NT2/D1 (cell line): ENCODE measurements at regions not wholly inside any gene's neighbourhood (a gene's known extent, or its start where the extent isn't known, plus 50 kb on each side); places are given as distances from the start of the nearest gene placed in this dataset.

Source experiments
- DNase-seq: peaks from one replicate; pipeline ENCODE4 v3.0.0-alpha.2; 2011; ENCODE audit warnings: low read depth, low spot score
- H3K27me3 ChIP-seq: 2 replicates; pipeline ENCODE4 v1.6.0; 2011; ENCODE audit warnings: mild to moderate bottlenecking; ENCODE audit not compliant: insufficient read length, insufficient read depth
- H3K36me3 ChIP-seq: 2 replicates; pipeline ENCODE4 v1.6.1; 2011; ENCODE audit warnings: mild to moderate bottlenecking, low read length, mixed read lengths; ENCODE audit not compliant: insufficient read depth, insufficient read length
- H3K4me1 ChIP-seq: 2 replicates; pipeline ENCODE4 v1.5.1; 2011; ENCODE audit not compliant: insufficient read depth, insufficient read length
- H3K4me3 ChIP-seq: 2 replicates; pipeline ENCODE4 v1.5.1; 2011; ENCODE audit warnings: low read depth; ENCODE audit not compliant: insufficient read length
- H3K9ac ChIP-seq: 2 replicates; pipeline ENCODE4 v1.6.0; 2011; ENCODE audit warnings: low read depth; ENCODE audit not compliant: insufficient read length
- H3K9me3 ChIP-seq: 2 replicates; pipeline ENCODE4 v1.5.1; 2011; ENCODE audit warnings: mild to moderate bottlenecking, low read length; ENCODE audit not compliant: insufficient read depth
- SUZ12 ChIP-seq: IDR thresholded peaks from 2 replicates; pipeline ENCODE4 v1.6.1; 2011; ENCODE audit not compliant: insufficient read length, insufficient read depth; ENCODE audit errors: extremely low read depth
- YY1 ChIP-seq: IDR thresholded peaks from 2 replicates; pipeline ENCODE4 v1.6.1; 2011; ENCODE audit not compliant: insufficient read length, insufficient read depth
- ZNF274 ChIP-seq: IDR thresholded peaks from 2 replicates; pipeline ENCODE4 v1.6.1; 2011; ENCODE audit warnings: mild to moderate bottlenecking, low read depth, low read length

DNA sequence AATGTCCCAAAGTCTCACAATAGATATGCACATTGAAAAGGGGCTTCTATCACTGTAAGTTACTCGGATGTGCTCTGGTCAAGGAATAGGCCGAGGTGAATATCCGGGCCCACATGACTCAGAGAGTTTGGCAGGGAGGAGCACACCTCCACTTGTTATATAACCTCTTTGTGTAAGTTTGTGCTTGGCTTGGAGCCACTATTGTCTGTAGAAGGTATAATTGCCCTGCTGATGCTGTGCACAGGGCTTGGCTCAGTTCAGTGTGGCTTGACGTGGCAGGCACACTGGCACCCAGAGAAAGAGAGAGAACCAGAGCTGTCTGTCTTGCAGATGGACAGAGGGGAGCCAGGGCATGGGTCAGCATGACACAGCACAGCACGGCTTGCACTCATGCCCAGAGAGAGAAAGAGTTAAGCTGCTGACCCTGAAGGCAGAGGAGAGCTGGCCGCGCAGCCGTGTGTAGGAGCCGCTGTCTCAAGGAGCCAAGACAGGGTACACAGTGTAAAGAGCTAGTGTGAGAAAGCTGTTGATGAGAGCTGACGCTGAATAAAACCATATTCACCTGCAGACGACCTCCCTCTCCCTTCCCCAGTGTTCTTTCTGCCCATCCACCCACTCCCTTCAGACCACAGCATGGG, 482.5 kb downstream of the C6orf118 start:
- Histone ChIP-seq H3K9me3 (no peaks in the 10 kb centered on the region), H3K4me1 (no peaks in the 10 kb centered on the region), H3K27me3 (no peaks in the 10 kb centered on the region), H3K36me3 (no peaks in the 10 kb centered on the region), H3K9ac (no peak overlapping the region), H3K4me3 (no peak overlapping the region)
- DNase-seq = no peak
- TF ChIP-seq YY1 = no peak
- TF ChIP-seq ZNF274 = no peak
- no peak for TF ChIP-seq SUZ12

DNA sequence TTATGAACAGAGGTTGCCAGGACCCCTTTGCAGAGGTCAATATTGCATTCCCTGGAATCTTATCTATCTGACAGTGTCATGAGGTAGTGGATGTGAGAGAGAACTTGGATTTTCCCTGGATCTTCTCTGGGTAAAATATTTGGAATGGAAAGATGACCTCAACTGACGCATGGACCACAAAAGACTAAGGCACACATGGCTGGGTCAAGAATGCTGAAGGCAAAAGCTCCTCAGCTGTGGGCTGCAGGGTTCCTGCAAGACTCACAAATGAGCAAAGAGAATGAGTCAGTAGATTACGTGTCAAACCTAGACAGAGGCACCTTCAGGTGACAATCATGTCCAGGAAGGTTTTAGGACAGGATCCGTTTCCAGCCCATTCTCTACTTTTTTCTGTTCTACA, 484.0 kb downstream of the C6orf118 start:
- Histone ChIP-seq H3K4me3 (no peak overlapping the region), H3K9ac (no peak overlapping the region), H3K9me3 (no peaks in the 10 kb centered on the region), H3K36me3 (no peaks in the 10 kb centered on the region), H3K4me1 (no peaks in the 10 kb centered on the region), H3K27me3 (no peaks in the 10 kb centered on the region)
- TF ChIP-seq YY1 (no peak), SUZ12 (no peak), ZNF274 (no peak)
- DNase-seq = no peak

- TF ChIP-seq YY1 (no peak), ZNF274 (no peak), SUZ12 (no peak)
- no peaks in the 10 kb centered on the region for H3K9me3 ChIP-seq
- no peak overlapping the region for H3K4me3 ChIP-seq
- H3K36me3 ChIP-seq = no peaks in the 10 kb centered on the region
- no peak overlapping the region for H3K9ac ChIP-seq
- no peaks in the 10 kb centered on the region for H3K4me1 ChIP-seq
- no peaks in the 10 kb centered on the region for H3K27me3 ChIP-seq
- DNase-seq = no peak
These were observed 491.7 kb downstream of the C6orf118 start for GRCh38 chr6:164817662-164818061.

- TF ChIP-seq ZNF274 (no peak), SUZ12 (no peak), YY1 (no peak)
- no peak for DNase-seq
These were observed 496.7 kb downstream of the C6orf118 start for GRCh38 chr6:164812706-164813105.

GRCh38 chr6:164807125-164807524, 502.3 kb downstream of the C6orf118 start:
- H3K27me3 ChIP-seq = no peaks in the 10 kb centered on the region
- no peak overlapping the region for H3K4me3 ChIP-seq
- no peak for DNase-seq
- no peak for TF ChIP-seq ZNF274
- no peak for TF ChIP-seq YY1
- no peak for TF ChIP-seq SUZ12
- H3K9ac ChIP-seq = no peak overlapping the region
- no peaks in the 10 kb centered on the region for H3K4me1 ChIP-seq
- H3K9me3 ChIP-seq = peaks cover 16% of the 10 kb centered on the region; the same call in 1 of the 2 replicates
- no peaks in the 10 kb centered on the region for H3K36me3 ChIP-seq

More at GRCh38 chr6:164812706-164813105, 496.7 kb downstream of the C6orf118 start:
- Histone ChIP-seq H3K4me3 (no peak overlapping the region), H3K36me3 (no peaks in the 10 kb centered on the region), H3K9ac (no peak overlapping the region), H3K4me1 (no peaks in the 10 kb centered on the region), H3K9me3 (0 out of 2 replicates have a peak, but pooled peaks cover under 1% of the 10 kb centered on the region), H3K27me3 (no peaks in the 10 kb centered on the region)

- TF ChIP-seq SUZ12 (no peak), YY1 (no peak), ZNF274 (no peak)
- Histone ChIP-seq H3K9me3 (no peaks in the 10 kb centered on the region), H3K4me3 (no peak overlapping the region), H3K27me3 (no peaks in the 10 kb centered on the region), H3K36me3 (no peaks in the 10 kb centered on the region), H3K9ac (no peak overlapping the region), H3K4me1 (no peaks in the 10 kb centered on the region)
- DNase-seq = no peak
These were observed 514.2 kb downstream of the C6orf118 start for GRCh38 chr6:164795056-164795815.

GRCh38 chr6:164792666-164793065, 516.7 kb downstream of the C6orf118 start:
- DNase-seq = no peak
- Histone ChIP-seq H3K4me1 (no peaks in the 10 kb centered on the region), H3K9me3 (no peaks in the 10 kb centered on the region), H3K9ac (no peak overlapping the region), H3K4me3 (no peak overlapping the region), H3K27me3 (no peaks in the 10 kb centered on the region), H3K36me3 (no peaks in the 10 kb centered on the region)
- no peak for TF ChIP-seq ZNF274
- no peak for TF ChIP-seq YY1
- no peak for TF ChIP-seq SUZ12
